ENCODE measurements at regions not wholly inside any gene's neighbourhood (a gene's known extent, or its start where the extent isn't known, plus 50 kb on each side); places are given as distances from the start of the nearest gene placed in this dataset.

DNA sequence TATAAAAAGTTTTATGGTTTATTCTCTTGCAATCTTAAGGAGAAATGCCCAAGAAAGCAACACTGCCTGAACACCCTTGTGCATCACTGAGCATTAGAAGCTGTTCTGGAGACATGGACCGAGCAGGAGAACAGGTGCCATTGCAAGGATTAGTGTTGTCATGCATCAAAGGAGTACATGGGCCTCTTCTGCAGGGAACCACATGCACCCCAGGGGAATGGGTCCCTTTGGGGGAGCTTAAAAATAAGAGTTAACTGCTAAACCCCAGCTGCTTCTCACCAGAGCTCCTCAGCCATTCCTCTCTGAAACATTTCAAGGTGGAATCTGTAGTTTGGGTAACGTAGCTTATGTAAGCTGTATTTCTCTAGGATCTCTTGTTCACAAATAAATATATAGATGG lies 353.0 kb upstream of the SLC7A11 start:
- TF ChIP-seq TAF1 (IDR thresholded peaks at IDR 0.05; ENCODE audit: low read depth) (no peak), YY1 (IDR thresholded peaks at IDR 0.05; ENCODE audit: low read depth) (no peak), EP300 (IDR thresholded peaks at IDR 0.05; ENCODE audit: borderline replicate concordance) (no peak), TCF12 (IDR thresholded peaks at IDR 0.05; ENCODE audit: low read depth) (no peak), FOXM1 (IDR thresholded peaks at IDR 0.05; ENCODE audit: borderline replicate concordance, low read depth) (no peak), CREB1 (IDR thresholded peaks at IDR 0.05; ENCODE audit: low read depth) (no peak), EGR1 (IDR thresholded peaks at IDR 0.05) (no peak)
- TF ChIP-seq, protein P1, sequence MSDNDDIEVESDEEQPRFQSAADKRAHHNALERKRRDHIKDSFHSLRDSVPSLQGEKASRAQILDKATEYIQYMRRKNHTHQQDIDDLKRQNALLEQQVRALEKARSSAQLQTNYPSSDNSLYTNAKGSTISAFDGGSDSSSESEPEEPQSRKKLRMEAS (IDR thresholded peaks at IDR 0.05) = no peak
- TF ChIP-seq, protein P2, sequence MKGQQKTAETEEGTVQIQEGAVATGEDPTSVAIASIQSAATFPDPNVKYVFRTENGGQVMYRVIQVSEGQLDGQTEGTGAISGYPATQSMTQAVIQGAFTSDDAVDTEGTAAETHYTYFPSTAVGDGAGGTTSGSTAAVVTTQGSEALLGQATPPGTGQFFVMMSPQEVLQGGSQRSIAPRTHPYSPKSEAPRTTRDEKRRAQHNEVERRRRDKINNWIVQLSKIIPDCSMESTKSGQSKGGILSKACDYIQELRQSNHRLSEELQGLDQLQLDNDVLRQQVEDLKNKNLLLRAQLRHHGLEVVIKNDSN (IDR thresholded peaks at IDR 0.05) = no peak
- TF ChIP-seq, protein P3, sequence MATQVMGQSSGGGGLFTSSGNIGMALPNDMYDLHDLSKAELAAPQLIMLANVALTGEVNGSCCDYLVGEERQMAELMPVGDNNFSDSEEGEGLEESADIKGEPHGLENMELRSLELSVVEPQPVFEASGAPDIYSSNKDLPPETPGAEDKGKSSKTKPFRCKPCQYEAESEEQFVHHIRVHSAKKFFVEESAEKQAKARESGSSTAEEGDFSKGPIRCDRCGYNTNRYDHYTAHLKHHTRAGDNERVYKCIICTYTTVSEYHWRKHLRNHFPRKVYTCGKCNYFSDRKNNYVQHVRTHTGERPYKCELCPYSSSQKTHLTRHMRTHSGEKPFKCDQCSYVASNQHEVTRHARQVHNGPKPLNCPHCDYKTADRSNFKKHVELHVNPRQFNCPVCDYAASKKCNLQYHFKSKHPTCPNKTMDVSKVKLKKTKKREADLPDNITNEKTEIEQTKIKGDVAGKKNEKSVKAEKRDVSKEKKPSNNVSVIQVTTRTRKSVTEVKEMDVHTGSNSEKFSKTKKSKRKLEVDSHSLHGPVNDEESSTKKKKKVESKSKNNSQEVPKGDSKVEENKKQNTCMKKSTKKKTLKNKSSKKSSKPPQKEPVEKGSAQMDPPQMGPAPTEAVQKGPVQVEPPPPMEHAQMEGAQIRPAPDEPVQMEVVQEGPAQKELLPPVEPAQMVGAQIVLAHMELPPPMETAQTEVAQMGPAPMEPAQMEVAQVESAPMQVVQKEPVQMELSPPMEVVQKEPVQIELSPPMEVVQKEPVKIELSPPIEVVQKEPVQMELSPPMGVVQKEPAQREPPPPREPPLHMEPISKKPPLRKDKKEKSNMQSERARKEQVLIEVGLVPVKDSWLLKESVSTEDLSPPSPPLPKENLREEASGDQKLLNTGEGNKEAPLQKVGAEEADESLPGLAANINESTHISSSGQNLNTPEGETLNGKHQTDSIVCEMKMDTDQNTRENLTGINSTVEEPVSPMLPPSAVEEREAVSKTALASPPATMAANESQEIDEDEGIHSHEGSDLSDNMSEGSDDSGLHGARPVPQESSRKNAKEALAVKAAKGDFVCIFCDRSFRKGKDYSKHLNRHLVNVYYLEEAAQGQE (IDR thresholded peaks at IDR 0.05; ENCODE audit: low read depth) = no peak

All from Ishikawa (cell line).